ENCODE measurements at regions not wholly inside any gene's neighbourhood (a gene's known extent, or its start where the extent isn't known, plus 50 kb on each side); places are given as distances from the start of the nearest gene placed in this dataset.

DNA sequence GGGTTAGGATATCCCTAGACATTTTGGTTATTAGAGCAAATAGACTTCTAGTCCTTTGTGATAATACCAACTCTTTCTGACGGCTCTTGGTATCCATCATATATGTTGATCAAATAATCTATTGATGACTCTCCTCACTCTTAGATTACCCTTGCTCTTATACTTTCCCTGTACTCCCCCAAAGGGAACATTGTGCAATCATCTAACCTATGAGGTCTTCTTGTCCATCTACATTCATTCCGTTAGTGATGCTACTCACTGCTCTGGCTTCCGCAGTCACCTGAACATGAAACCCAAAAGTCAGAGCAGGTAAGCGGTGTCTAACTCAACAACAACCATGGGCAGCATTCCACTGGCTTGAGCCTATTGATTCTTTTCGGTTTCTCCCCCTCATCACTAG, 223.7 kb upstream of the SALL1 start:
- TF ChIP-seq, protein P1, sequence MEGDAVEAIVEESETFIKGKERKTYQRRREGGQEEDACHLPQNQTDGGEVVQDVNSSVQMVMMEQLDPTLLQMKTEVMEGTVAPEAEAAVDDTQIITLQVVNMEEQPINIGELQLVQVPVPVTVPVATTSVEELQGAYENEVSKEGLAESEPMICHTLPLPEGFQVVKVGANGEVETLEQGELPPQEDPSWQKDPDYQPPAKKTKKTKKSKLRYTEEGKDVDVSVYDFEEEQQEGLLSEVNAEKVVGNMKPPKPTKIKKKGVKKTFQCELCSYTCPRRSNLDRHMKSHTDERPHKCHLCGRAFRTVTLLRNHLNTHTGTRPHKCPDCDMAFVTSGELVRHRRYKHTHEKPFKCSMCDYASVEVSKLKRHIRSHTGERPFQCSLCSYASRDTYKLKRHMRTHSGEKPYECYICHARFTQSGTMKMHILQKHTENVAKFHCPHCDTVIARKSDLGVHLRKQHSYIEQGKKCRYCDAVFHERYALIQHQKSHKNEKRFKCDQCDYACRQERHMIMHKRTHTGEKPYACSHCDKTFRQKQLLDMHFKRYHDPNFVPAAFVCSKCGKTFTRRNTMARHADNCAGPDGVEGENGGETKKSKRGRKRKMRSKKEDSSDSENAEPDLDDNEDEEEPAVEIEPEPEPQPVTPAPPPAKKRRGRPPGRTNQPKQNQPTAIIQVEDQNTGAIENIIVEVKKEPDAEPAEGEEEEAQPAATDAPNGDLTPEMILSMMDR (IDR thresholded peaks at IDR 0.05): no peak
- ATAC-seq (ENCODE audit: low FRiP score): no peak
- no peak for DNase-seq (ENCODE audit: low spot score)

DNA sequence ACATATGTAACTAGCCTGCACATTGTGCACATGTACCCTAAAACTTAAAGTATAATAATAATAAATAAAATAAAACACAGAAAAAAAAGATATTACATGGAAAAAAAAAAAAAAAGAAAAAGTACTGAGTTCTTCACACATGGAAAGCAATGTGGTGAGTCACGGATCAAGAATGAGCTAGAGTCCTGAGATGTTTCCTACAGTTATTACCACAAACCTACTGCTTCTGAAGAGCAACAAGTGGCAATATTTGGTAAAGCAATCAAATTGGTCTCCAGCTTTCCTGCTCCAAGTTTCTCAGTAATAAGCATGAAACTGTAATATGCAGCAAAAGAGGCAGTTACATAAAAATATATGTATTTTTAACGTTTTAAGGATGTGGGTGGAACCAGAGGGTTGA, 223.3 kb upstream of the SALL1 start:
- no peak for DNase-seq (ENCODE audit: low spot score)
- TF ChIP-seq, protein P1 (IDR thresholded peaks at IDR 0.05): no peak
- ATAC-seq (ENCODE audit: low FRiP score): no peak

DNA sequence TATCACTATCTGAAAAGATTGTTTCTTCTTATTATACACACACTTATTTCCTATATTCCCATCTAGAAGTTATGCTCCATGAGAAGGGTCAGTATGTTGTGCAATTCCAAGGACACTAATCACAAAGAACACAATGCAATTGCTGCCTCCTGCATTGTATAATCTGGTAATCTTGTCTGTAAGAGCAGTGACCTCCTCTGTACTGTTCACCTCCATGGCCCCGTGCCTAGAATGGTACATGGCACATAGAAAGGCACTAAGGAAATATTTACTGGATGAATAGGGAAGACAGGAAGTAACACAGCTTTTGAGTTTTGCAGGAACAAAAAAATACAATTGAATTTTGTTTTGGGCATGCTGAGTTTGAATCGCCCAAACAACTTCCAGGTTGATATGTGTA, 214.6 kb upstream of the SALL1 start:
- TF ChIP-seq, protein P1 (IDR thresholded peaks at IDR 0.05): no peak
- ATAC-seq (ENCODE audit: low FRiP score) (no peak), DNase-seq (ENCODE audit: low spot score) (no peak)

DNA sequence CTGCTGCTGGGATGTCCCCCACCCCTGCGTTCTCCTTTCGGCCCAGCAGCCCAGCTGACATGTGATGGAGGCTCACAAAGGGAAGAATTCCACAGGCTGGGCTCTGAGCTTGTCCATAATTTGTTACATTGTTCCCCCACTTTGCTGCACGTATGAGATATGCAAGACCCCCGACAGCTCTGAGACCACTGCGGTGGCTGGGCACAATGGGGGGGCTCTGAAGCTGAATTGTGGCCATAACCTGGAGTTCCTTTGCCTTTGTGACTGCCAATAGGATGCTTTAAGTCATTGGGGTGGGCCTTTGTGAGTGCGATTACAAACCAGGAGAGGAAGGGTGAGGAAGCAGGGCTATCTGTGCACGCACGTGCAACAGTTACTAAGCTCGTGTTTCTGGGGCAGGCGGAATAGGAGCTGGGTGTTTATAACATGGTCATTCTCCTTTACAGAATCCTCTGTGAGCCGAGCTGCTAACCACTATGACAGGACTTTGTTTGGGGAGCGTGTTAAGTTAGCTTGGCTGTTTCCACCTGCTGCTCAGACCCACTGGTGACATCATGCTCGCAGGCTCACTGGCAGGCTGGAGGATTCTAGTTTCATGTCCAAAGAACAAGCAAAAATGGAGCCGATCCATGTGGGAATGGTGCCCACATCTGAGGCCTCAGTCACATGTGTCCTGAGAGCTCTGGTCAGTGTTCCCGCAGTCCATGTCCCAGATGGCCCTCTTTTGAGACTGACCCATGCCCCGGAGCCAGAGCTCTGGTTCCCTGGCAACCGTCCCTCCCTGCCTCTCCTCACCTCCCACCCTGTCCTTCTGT, 208.3 kb upstream of the SALL1 start:
- ATAC-seq (ENCODE audit: low FRiP score): no peak
- DNase-seq (ENCODE audit: low spot score): no peak
- TF ChIP-seq, protein P1 (IDR thresholded peaks at IDR 0.05): no peak

DNA sequence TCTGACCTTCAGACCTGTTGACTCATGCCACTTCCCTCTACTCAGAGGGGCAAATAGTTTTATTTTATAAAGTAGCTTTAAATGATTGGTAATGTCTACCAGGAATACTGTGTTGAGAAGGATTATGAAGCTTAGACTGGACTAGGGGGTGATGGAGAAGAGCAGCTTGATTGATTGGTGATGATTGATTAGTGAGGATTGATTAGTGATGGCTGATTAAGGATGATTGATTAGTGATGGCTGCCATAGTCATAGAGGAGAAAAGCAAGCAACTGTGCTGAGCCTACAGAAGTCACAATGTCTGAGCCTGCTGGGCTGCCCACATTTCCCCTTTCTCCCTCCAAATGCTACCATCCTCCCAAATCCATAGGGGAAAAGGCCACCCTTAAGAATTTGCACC, 206.8 kb upstream of the SALL1 start:
- TF ChIP-seq, protein P1 (IDR thresholded peaks at IDR 0.05): no peak
- ATAC-seq (ENCODE audit: low FRiP score) (no peak), DNase-seq (ENCODE audit: low spot score) (no peak)

DNA sequence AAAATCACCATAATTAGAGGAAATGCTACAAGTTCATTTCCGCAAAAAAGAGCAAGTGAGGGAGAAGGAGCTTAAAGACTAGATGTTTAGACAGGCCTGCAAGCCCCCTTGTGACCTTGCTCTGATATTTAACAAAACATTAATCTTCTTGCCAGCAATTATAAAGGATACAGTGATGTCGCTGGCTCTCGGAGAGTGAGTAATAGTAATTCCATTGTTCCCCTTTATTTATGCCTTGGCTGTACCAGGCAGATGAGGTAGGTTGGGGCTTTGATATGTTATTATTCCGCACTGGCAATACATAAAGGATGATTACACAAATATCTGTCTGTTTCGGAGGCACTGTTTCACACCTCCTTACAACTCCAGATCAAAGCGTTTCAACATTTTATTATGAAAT, 204.8 kb upstream of the SALL1 start:
- no peak for ATAC-seq (ENCODE audit: low FRiP score)
- TF ChIP-seq, protein P1 (IDR thresholded peaks at IDR 0.05): no peak
- no peak for DNase-seq (ENCODE audit: low spot score)

DNA sequence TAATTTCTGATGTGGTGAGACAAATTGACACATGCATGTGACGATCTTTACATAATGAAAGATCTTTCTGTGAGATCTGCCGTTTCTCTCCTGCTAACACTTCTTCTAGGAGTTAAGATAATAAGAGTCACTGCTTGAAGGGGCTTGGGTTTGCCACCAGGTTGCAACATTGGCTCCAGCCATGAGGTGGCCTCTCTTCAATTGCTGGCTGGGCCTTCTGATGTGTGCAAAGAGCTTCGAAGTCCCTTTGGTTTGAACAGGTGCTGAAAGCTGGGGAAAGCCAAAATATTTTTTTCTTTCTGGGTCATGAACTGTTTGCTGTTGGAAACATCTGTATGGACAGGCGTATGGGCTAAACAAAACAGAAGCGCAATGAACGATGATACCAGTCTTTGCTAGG, 204.1 kb upstream of the SALL1 start:
- DNase-seq (ENCODE audit: low spot score) (no peak), ATAC-seq (ENCODE audit: low FRiP score) (no peak)
- TF ChIP-seq, protein P1 (IDR thresholded peaks at IDR 0.05): no peak

Data from omental fat pad (tissue), 3 donors.